ENCODE measurements at regions not wholly inside any gene's neighbourhood (a gene's known extent, or its start where the extent isn't known, plus 50 kb on each side); places are given as distances from the start of the nearest gene placed in this dataset.

DNA sequence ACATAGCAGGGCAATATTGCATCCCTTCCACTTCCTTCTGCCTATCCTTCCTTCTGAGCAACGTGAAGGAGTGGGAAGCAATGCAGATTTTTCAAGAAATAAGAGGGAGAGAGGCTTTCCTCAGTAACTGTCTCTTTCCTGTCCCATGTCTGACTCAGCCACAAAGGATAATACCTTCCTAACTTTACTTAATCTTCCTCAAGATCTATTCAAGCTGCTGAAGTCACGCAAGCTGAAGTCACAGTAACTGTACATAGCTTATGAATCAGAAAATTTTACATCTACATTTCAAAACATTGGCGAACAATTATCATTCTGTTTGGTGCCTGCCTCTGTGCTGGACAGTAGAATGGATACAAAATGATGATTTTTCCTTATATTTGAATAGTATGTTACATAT is 86.4 kb upstream of the POU3F2 start:
- H3K27ac ChIP-seq (ENCODE audit: low read depth, low read length) = no peak overlapping the region
- TF ChIP-seq SRF (IDR thresholded peaks at IDR 0.05; ENCODE audit: low read depth, low read length) (no peak), RNF2 (IDR thresholded peaks at IDR 0.05; ENCODE audit: borderline replicate concordance, low read depth, low read length, missing control alignments, poor library complexity, severe bottlenecking) (no peak), CBX8 (IDR thresholded peaks at IDR 0.05; ENCODE audit: borderline replicate concordance, low read depth, low read length) (no peak), RFX5 (IDR thresholded peaks at IDR 0.05; ENCODE audit: borderline replicate concordance, low read depth, low read length) (no peak), RXRA (IDR thresholded peaks at IDR 0.05; ENCODE audit: insufficient read depth, low read depth, low read length) (no peak), SIN3A (conservative IDR thresholded peaks at IDR 0.05 in 1 of 2, IDR thresholded peaks at IDR 0.05 in 1 of 2; ENCODE audit: low read depth in 1 of 2, low read length in 2 of 2) (no peak), CHD2 (IDR thresholded peaks at IDR 0.05; ENCODE audit: low read length) (no peak), NRF1 (IDR thresholded peaks at IDR 0.05; ENCODE audit: low read depth, low read length) (no peak), SUZ12 (IDR thresholded peaks at IDR 0.05; ENCODE audit: low read length) (no peak), BRCA1 (IDR thresholded peaks at IDR 0.05; ENCODE audit: low read depth, low read length) (no peak), CREB1 (IDR thresholded peaks at IDR 0.05) (no peak)
- TF ChIP-seq, protein P1, sequence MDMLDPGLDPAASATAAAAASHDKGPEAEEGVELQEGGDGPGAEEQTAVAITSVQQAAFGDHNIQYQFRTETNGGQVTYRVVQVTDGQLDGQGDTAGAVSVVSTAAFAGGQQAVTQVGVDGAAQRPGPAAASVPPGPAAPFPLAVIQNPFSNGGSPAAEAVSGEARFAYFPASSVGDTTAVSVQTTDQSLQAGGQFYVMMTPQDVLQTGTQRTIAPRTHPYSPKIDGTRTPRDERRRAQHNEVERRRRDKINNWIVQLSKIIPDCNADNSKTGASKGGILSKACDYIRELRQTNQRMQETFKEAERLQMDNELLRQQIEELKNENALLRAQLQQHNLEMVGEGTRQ (IDR thresholded peaks at IDR 0.05; ENCODE audit: low read length) = no peak
- TF ChIP-seq, protein P2, sequence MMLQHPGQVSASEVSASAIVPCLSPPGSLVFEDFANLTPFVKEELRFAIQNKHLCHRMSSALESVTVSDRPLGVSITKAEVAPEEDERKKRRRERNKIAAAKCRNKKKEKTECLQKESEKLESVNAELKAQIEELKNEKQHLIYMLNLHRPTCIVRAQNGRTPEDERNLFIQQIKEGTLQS (IDR thresholded peaks at IDR 0.05; ENCODE audit: insufficient read depth, low read depth, low read length) = no peak

More for the DNA sequence above, 86.4 kb upstream of the POU3F2 start:
- H3K79me1 ChIP-seq (ENCODE audit: low read depth, low read length) = no peaks in the 10 kb centered on the region
- H4K8ac ChIP-seq (ENCODE audit: extremely low read depth, insufficient read depth, low read length) = no peak overlapping the region
- no peak overlapping the region for H3K4me3 ChIP-seq (ENCODE audit: extremely low read depth in 1 of 4, insufficient read depth in 2 of 4, low read depth in 3 of 4, low read length in 4 of 4)
- no peak overlapping the region for H2AFZ ChIP-seq (ENCODE audit: low read length)
- H4K5ac ChIP-seq (ENCODE audit: insufficient read length, low read depth, low read length) = no peak overlapping the region
- no peak overlapping the region for H3K4ac ChIP-seq (replicated peaks; ENCODE audit: insufficient read length, low read depth, low read length)
- no peak overlapping the region for H2BK120ac ChIP-seq (replicated peaks; ENCODE audit: low read depth, low read length)
- no peak overlapping the region for H2BK15ac ChIP-seq (ENCODE audit: low read length)
- no peak overlapping the region for H3K18ac ChIP-seq (ENCODE audit: extremely low read depth, low read length)
- H2AK5ac ChIP-seq (ENCODE audit: low read depth, low read length) = no peak overlapping the region
- H3K9me3 ChIP-seq (ENCODE audit: insufficient read depth in 2 of 2, low read depth in 1 of 2, low read length in 1 of 2) = no peaks in the 10 kb centered on the region
- DNase-seq (ENCODE audit: low read depth in 1 of 2, low spot score in 2 of 2) = no peak
- no peak overlapping the region for H2BK5ac ChIP-seq (ENCODE audit: low read depth, low read length)
- no peaks in the 10 kb centered on the region; a peak in 1 of 7 replicates for H3K4me1 ChIP-seq (replicated peaks in 1 of 4; ENCODE audit: control insufficient read depth in 3 of 4, insufficient read depth in 4 of 4, low read length in 3 of 4)
- 85% methylated on average over 3 of the region's 3 CpGs; no CpG with 5 or more reads in 1 of the 2 experiments for WGBS, 2 experiments (ENCODE audit: extremely low coverage in 1 of 2, insufficient coverage in 1 of 2, insufficient read length in 1 of 2, insufficient replicate concordance in 2 of 2, low coverage in 1 of 2, low lambda C conversion rate in 2 of 2, missing lambda C conversion rate in 1 of 2)
- no peak overlapping the region for H3K23ac ChIP-seq (ENCODE audit: insufficient read length)
- H3K79me2 ChIP-seq (ENCODE audit: control insufficient read depth in 1 of 2, insufficient read depth in 2 of 2, low read length in 2 of 2) = no peaks in the 10 kb centered on the region
- H2BK20ac ChIP-seq (ENCODE audit: low read length) = no peak overlapping the region
- no peaks in the 10 kb centered on the region for H4K20me1 ChIP-seq (replicated peaks in 1 of 2; ENCODE audit: control insufficient read depth in 1 of 2, insufficient read depth in 2 of 2, low read length in 2 of 2)
- H2BK12ac ChIP-seq (ENCODE audit: low read depth, low read length) = no peak overlapping the region
- no peak overlapping the region for H3K56ac ChIP-seq (replicated peaks; ENCODE audit: insufficient read length, low read depth, low read length)
- H3K27me3 ChIP-seq (replicated peaks in 1 of 4; ENCODE audit: control insufficient read depth in 3 of 4, extremely low read depth in 1 of 4, insufficient read depth in 3 of 4, low read length in 3 of 4) = no peaks in the 10 kb centered on the region
- ChIA-PET POLR2A (ENCODE audit: partially characterized antibody) (no interaction called here), CTCF (ENCODE audit: partially characterized antibody) (interaction anchor here (0.8 to 1.0 kb wide), 2 partner anchors 12 to 20 kb away, joined by 3 read pairs; no protein-coding TSS in a partner anchor)
- H3K14ac ChIP-seq (ENCODE audit: insufficient read length) = no peak overlapping the region
- no peak overlapping the region for H4K91ac ChIP-seq (replicated peaks; ENCODE audit: insufficient read length, low read length)
- no peaks in the 10 kb centered on the region for H3K36me3 ChIP-seq (ENCODE audit: control insufficient read depth in 2 of 4, insufficient read depth in 4 of 4, low read length in 3 of 4)
- no peaks in the 10 kb centered on the region; the same call in 1 of the 2 replicates for H3K23me2 ChIP-seq (ENCODE audit: low read depth, low read length)
- FAIRE-seq = no peak
- H3K4me2 ChIP-seq (ENCODE audit: insufficient read depth in 1 of 2, low read depth in 2 of 2, low read length in 2 of 2) = no peak overlapping the region
- no peak overlapping the region for H3K9ac ChIP-seq (replicated peaks in 1 of 4; ENCODE audit: extremely low read depth in 1 of 4, low read depth in 3 of 4, low read length in 3 of 4)
